ENCODE measurements at regions not wholly inside any gene's neighbourhood (a gene's known extent, or its start where the extent isn't known, plus 50 kb on each side); places are given as distances from the start of the nearest gene placed in this dataset.

DNA sequence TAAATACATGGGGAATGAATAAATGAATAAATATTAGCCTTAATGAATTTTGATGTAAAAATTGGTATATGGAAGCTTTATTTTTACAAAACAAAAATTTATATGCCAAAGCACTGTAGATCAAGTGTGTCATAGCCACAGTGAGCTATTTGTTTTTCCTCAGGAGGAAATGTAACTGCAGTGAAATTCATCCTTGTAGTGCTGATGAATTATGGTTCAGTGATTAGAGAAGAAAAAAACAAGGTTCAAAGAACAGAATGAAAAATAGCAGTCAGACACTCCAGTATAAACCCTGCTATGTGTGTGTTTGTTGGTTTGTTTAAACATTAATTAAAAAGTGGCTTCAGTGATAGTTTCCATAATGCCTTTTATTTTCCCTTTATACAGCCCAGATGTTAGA is 228.0 kb upstream of the GPR149 start:
- TF ChIP-seq, protein P1, sequence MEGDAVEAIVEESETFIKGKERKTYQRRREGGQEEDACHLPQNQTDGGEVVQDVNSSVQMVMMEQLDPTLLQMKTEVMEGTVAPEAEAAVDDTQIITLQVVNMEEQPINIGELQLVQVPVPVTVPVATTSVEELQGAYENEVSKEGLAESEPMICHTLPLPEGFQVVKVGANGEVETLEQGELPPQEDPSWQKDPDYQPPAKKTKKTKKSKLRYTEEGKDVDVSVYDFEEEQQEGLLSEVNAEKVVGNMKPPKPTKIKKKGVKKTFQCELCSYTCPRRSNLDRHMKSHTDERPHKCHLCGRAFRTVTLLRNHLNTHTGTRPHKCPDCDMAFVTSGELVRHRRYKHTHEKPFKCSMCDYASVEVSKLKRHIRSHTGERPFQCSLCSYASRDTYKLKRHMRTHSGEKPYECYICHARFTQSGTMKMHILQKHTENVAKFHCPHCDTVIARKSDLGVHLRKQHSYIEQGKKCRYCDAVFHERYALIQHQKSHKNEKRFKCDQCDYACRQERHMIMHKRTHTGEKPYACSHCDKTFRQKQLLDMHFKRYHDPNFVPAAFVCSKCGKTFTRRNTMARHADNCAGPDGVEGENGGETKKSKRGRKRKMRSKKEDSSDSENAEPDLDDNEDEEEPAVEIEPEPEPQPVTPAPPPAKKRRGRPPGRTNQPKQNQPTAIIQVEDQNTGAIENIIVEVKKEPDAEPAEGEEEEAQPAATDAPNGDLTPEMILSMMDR (conservative IDR thresholded peaks at IDR 0.05), result no peak
- no peak for TF ChIP-seq ZFX (IDR thresholded peaks at IDR 0.05)
